ENCODE measurements at regions not wholly inside any gene's neighbourhood (a gene's known extent, or its start where the extent isn't known, plus 50 kb on each side); places are given as distances from the start of the nearest gene placed in this dataset.

DNA sequence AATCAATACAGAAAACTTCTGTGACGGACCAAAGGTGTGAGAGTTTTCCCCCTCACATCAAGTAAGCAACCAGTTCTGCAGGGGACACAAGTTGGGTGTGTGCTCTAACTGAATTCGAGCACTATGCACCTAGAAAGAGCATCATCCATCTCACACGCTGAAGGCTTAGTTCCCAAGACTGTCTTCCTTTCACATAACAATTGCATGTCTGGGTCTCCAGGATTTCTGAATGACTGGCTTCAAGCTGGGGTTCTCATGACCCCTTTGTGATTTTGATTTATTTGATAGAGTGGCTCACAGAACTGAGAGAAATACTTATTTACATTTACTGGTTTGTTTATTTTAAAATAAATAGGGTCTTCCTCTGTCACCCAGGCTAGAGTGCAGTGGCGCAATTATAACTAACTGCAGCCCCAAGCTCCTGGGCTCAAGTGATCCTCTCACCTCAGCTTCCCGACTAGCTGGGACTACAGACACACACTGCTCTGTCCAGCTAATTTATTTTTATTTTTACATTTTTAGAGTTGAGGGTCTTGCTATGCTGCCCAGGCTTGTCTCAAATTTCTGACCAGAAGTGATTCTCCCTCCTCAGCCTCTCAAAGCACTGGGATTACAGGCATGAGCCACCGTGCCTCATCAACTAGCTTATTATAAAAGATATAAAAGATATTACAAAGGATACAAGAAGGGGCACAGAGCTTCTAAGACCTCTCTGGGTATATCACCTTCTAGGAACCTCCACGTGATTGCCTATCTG, 316.7 kb upstream of the CDH12 start:
- H4K20me1 ChIP-seq (ENCODE audit: control insufficient read depth, extremely low read depth, insufficient read depth, low read length): no peaks in the 10 kb centered on the region
- H3K4me2 ChIP-seq (ENCODE audit: extremely low read depth, insufficient read depth, low read length): no peak overlapping the region
- H3K79me2 ChIP-seq (ENCODE audit: control insufficient read depth, insufficient read depth, low read length): no peaks in the 10 kb centered on the region
- H3K36me3 ChIP-seq (ENCODE audit: control insufficient read depth, insufficient read depth, low read length): no peaks in the 10 kb centered on the region
- H2AFZ ChIP-seq (ENCODE audit: low read length): no peak overlapping the region
- no peaks in the 10 kb centered on the region for H3K27me3 ChIP-seq (ENCODE audit: control insufficient read depth, insufficient read depth, low read length)
- no peak overlapping the region for H3K4me3 ChIP-seq (replicated peaks in 1 of 4; ENCODE audit: control extremely low read depth in 1 of 4, insufficient read depth in 1 of 4, low read depth in 3 of 4, low read length in 4 of 4)
- H3K27ac ChIP-seq (ENCODE audit: insufficient read depth, low read length): no peak overlapping the region
- no peaks in the 10 kb centered on the region for H3K9me3 ChIP-seq (ENCODE audit: control insufficient read depth, insufficient read depth, low read depth, low read length)
- DNase-seq (ENCODE audit: low read depth in 2 of 2): no peak
- no peak for TF ChIP-seq EZH2 (IDR thresholded peaks at IDR 0.05; ENCODE audit: low read length, missing control alignments)
- TF ChIP-seq, protein P1, sequence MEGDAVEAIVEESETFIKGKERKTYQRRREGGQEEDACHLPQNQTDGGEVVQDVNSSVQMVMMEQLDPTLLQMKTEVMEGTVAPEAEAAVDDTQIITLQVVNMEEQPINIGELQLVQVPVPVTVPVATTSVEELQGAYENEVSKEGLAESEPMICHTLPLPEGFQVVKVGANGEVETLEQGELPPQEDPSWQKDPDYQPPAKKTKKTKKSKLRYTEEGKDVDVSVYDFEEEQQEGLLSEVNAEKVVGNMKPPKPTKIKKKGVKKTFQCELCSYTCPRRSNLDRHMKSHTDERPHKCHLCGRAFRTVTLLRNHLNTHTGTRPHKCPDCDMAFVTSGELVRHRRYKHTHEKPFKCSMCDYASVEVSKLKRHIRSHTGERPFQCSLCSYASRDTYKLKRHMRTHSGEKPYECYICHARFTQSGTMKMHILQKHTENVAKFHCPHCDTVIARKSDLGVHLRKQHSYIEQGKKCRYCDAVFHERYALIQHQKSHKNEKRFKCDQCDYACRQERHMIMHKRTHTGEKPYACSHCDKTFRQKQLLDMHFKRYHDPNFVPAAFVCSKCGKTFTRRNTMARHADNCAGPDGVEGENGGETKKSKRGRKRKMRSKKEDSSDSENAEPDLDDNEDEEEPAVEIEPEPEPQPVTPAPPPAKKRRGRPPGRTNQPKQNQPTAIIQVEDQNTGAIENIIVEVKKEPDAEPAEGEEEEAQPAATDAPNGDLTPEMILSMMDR (conservative IDR thresholded peaks at IDR 0.05 in 1 of 2, IDR thresholded peaks at IDR 0.05 in 1 of 2; ENCODE audit: low read depth in 1 of 2, low read length in 2 of 2): no peak
- H3K4me1 ChIP-seq (ENCODE audit: control insufficient read depth, extremely low read depth, insufficient read depth, low read length): no peaks in the 10 kb centered on the region
- H3K9ac ChIP-seq (ENCODE audit: insufficient read depth, low read length): no peak overlapping the region

DNA sequence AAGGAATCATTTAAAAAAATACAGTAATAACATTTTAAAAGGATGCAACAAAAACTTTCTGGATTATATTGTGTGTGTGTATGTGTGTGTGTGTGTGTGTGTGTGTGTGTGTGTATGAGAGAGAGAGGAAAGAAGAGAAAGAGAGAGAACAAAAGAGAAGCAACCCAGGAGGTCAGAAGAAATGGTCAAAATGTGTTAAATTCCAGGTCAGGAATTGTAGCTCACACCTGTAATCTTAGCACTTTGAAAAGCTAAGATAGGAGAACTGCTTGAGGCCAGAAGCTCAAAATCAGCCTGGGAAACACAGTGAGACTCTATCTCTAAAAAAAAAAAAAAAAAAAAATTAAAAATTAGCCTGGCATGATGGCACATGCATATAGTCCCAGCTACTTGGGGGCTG, 311.8 kb upstream of the CDH12 start:
- TF ChIP-seq, protein P1 (conservative IDR thresholded peaks at IDR 0.05 in 1 of 2, IDR thresholded peaks at IDR 0.05 in 1 of 2; ENCODE audit: low read depth in 1 of 2, low read length in 2 of 2): no peak
- TF ChIP-seq EZH2 (IDR thresholded peaks at IDR 0.05; ENCODE audit: low read length, missing control alignments): no peak
- no peak for DNase-seq (ENCODE audit: low read depth in 2 of 2)
- Histone ChIP-seq H3K4me3 (replicated peaks in 1 of 4; ENCODE audit: control extremely low read depth in 1 of 4, insufficient read depth in 1 of 4, low read depth in 3 of 4, low read length in 4 of 4) (no peak overlapping the region), H4K20me1 (ENCODE audit: control insufficient read depth, extremely low read depth, insufficient read depth, low read length) (no peaks in the 10 kb centered on the region), H2AFZ (ENCODE audit: low read length) (no peak overlapping the region), H3K4me2 (ENCODE audit: extremely low read depth, insufficient read depth, low read length) (no peak overlapping the region), H3K79me2 (ENCODE audit: control insufficient read depth, insufficient read depth, low read length) (no peaks in the 10 kb centered on the region), H3K9ac (ENCODE audit: insufficient read depth, low read length) (no peak overlapping the region), H3K27me3 (ENCODE audit: control insufficient read depth, insufficient read depth, low read length) (no peaks in the 10 kb centered on the region), H3K36me3 (ENCODE audit: control insufficient read depth, insufficient read depth, low read length) (no peaks in the 10 kb centered on the region), H3K27ac (ENCODE audit: insufficient read depth, low read length) (no peak overlapping the region), H3K4me1 (ENCODE audit: control insufficient read depth, extremely low read depth, insufficient read depth, low read length) (no peaks in the 10 kb centered on the region), H3K9me3 (ENCODE audit: control insufficient read depth, insufficient read depth, low read depth, low read length) (no peaks in the 10 kb centered on the region)

DNA sequence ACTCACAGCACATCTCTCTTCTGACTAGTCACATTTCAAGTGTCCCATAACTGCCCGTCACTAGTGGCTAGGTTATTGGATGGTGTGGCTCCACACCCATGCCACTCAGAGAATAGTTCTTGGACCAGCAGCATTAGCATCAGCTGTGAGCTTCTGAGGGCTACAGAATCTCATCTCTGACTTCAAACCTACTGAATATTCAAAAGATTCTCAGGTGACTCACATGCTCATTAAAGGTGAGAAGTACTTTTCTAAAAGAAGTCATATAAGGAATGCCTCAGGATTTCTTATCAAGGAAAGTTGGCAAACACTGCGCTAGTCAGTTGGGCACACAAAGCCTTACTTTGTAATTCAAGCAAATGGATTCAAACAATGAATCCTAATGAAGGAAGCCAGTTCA, 305.0 kb upstream of the CDH12 start:
- Histone ChIP-seq H3K4me2 (ENCODE audit: extremely low read depth, insufficient read depth, low read length) (no peak overlapping the region), H3K79me2 (ENCODE audit: control insufficient read depth, insufficient read depth, low read length) (no peaks in the 10 kb centered on the region)

More for the DNA sequence above, 305.0 kb upstream of the CDH12 start:
- no peak overlapping the region for H3K4me3 ChIP-seq (replicated peaks in 1 of 4; ENCODE audit: control extremely low read depth in 1 of 4, insufficient read depth in 1 of 4, low read depth in 3 of 4, low read length in 4 of 4)
- no peak for DNase-seq (ENCODE audit: low read depth in 2 of 2)
- no peaks in the 10 kb centered on the region for H3K4me1 ChIP-seq (ENCODE audit: control insufficient read depth, extremely low read depth, insufficient read depth, low read length)
- H3K9me3 ChIP-seq (ENCODE audit: control insufficient read depth, insufficient read depth, low read depth, low read length): no peaks in the 10 kb centered on the region
- H3K9ac ChIP-seq (ENCODE audit: insufficient read depth, low read length): no peak overlapping the region
- H3K27ac ChIP-seq (ENCODE audit: insufficient read depth, low read length): no peak overlapping the region
- no peaks in the 10 kb centered on the region for H4K20me1 ChIP-seq (ENCODE audit: control insufficient read depth, extremely low read depth, insufficient read depth, low read length)
- no peaks in the 10 kb centered on the region for H3K27me3 ChIP-seq (ENCODE audit: control insufficient read depth, insufficient read depth, low read length)
- TF ChIP-seq, protein P1 (conservative IDR thresholded peaks at IDR 0.05 in 1 of 2, IDR thresholded peaks at IDR 0.05 in 1 of 2; ENCODE audit: low read depth in 1 of 2, low read length in 2 of 2): no peak
- no peak for TF ChIP-seq EZH2 (IDR thresholded peaks at IDR 0.05; ENCODE audit: low read length, missing control alignments)
- no peaks in the 10 kb centered on the region for H3K36me3 ChIP-seq (ENCODE audit: control insufficient read depth, insufficient read depth, low read length)
- H2AFZ ChIP-seq (ENCODE audit: low read length): no peak overlapping the region

All from fibroblast of lung (primary cell).